GM12878 (cell line): ENCODE measurements at regions not wholly inside any gene's neighbourhood (a gene's known extent, or its start where the extent isn't known, plus 50 kb on each side); places are given as distances from the start of the nearest gene placed in this dataset.

Experiments
- ATAC-seq: fragments of 200-7000 bp; cut with Tn5 transposase; 3 replicates; pipeline ENCODE4 v1.9.1; 2020; ENCODE audit warnings: mild to moderate bottlenecking, moderate library complexity
- BruUV-seq: library from RNA; stranded (reverse); fragments of 400-500 nt; replicated peaks from 2 replicates; lab custom pipeline; 2021; lab: Mats Ljungman, UMichigan
- CTCF ChIA-PET: fragments of 300-600 bp; sonication (Branson Sonifier 250); formaldehyde crosslinking; extraction: SDS; loops from one replicate; lab custom pipeline; 2021; ENCODE audit warnings: inconsistent platforms; lab: Yijun Ruan, JAX
- POLR2A ChIA-PET: fragments of 350-600 bp; formaldehyde crosslinking; extraction: SDS; loops from one replicate; lab custom pipeline; 2021; ENCODE audit warnings: inconsistent platforms; lab: Charles Lee
- RAD21 ChIA-PET: fragments of 300-600 bp; sonication (Branson Sonifier 250); formaldehyde crosslinking; loops from one replicate; lab custom pipeline; 2023; ENCODE audit warnings: antibody characterized with exemption; ENCODE audit not compliant: unreplicated experiment; lab: Charles Lee
- SMC1A ChIA-PET: fragments of 300-600 bp; sonication (Branson Sonifier 250); formaldehyde crosslinking; loops from one replicate; lab custom pipeline; 2023; ENCODE audit not compliant: unreplicated experiment, uncharacterized antibody; lab: Charles Lee
- DNase-seq: peaks from one replicate; pipeline ENCODE4 v3.0.0-alpha.2; 2011; ENCODE audit warnings: low read depth, low spot score
- FAIRE-seq: peaks from 3 replicates; lab custom pipeline; 2011; peaks lifted over from hg19 to GRCh38; lab: Jason Lieb, UNC
- H2AFZ ChIP-seq: 2 replicates; pipeline ENCODE4 v1.6.0; 2011; ENCODE audit warnings: low read depth, low read length, control low read depth; ENCODE audit not compliant: control insufficient read depth
- H3K27ac ChIP-seq: 2 replicates; pipeline ENCODE4 v1.5.1; 2011; ENCODE audit warnings: control low read depth; ENCODE audit not compliant: control insufficient read depth, insufficient read depth
- H3K27me3 ChIP-seq, 2 experiments: replicated peaks in 1 of 2; 2 replicates each; pipeline versions ENCODE4 v1.6.0 to v1.6.1; 2011; ENCODE audit warnings: low read length in 1 of 2; ENCODE audit not compliant: control insufficient read depth in 2 of 2, insufficient read depth in 2 of 2
- H3K36me3 ChIP-seq, 2 experiments: 2 replicates each; pipeline ENCODE4 v1.5.1; 2011; ENCODE audit warnings: low read length in 1 of 2; ENCODE audit not compliant: control insufficient read depth in 2 of 2, insufficient read depth in 2 of 2
- H3K4me1 ChIP-seq: 2 replicates; pipeline ENCODE4 v1.6.1; 2011; ENCODE audit warnings: mild to moderate bottlenecking, low read length, moderate library complexity, mixed read lengths; ENCODE audit not compliant: control insufficient read depth, insufficient read depth
- H3K4me2 ChIP-seq: 2 replicates; pipeline ENCODE4 v1.6.0; 2011; ENCODE audit warnings: control low read depth; ENCODE audit not compliant: control insufficient read depth, insufficient read depth
- H3K4me3 ChIP-seq: fragments of 200-600 bp; sonication (generic); 2 replicates; pipeline ENCODE4 v1.5.1; 2016
- H3K79me2 ChIP-seq: 2 replicates; pipeline ENCODE4 v1.6.0; 2011; ENCODE audit warnings: low read length; ENCODE audit not compliant: control insufficient read depth, insufficient read depth
- H3K9ac ChIP-seq: 2 replicates; pipeline ENCODE4 v1.8.0; 2011; ENCODE audit warnings: low read length, control low read depth, mixed read lengths; ENCODE audit not compliant: control insufficient read depth, insufficient read depth
- H3K9me3 ChIP-seq: replicated peaks from 3 replicates; pipeline ENCODE4 v1.5.1; 2011; ENCODE audit warnings: mild to moderate bottlenecking, low read length; ENCODE audit not compliant: control insufficient read depth, insufficient read depth
- H4K20me1 ChIP-seq: 2 replicates; pipeline ENCODE4 v1.6.0; 2011; ENCODE audit not compliant: control insufficient read depth, insufficient read depth
- CHD1 ChIP-seq: IDR thresholded peaks from 2 replicates; pipeline ENCODE4 v1.6.1; 2012; ENCODE audit warnings: low read depth, low read length, improper control_type of control experiment
- CHD4 ChIP-seq: fragments of 200-600 bp; sonication (generic); IDR thresholded peaks from 2 replicates; pipeline ENCODE4 v1.6.1; 2016; ENCODE audit warnings: mild to moderate bottlenecking
- ESRRA ChIP-seq: IDR thresholded peaks from 2 replicates; pipeline ENCODE4 v1.6.1; 2012; ENCODE audit warnings: mild to moderate bottlenecking, low read length, improper control_type of control experiment
- JUNB ChIP-seq: IDR thresholded peaks from 2 replicates; pipeline ENCODE4 v1.6.1; 2016; ENCODE audit warnings: antibody characterized with exemption, mild to moderate bottlenecking
- KLF5 ChIP-seq: fragments of 450-650 bp; IDR thresholded peaks from 2 replicates; pipeline ENCODE4 v1.6.1; 2014; ENCODE audit warnings: mild to moderate bottlenecking; ENCODE audit not compliant: partially characterized antibody
- STAT1 ChIP-seq: fragments of 450-650 bp; conservative IDR thresholded peaks from 2 replicates; pipeline ENCODE4 v1.6.1; 2014; ENCODE audit warnings: antibody characterized with exemption, mild to moderate bottlenecking
- TCF12 ChIP-seq: IDR thresholded peaks from 2 replicates; pipeline ENCODE4 v1.6.1; 2011; ENCODE audit warnings: low read depth, mild to moderate bottlenecking, low read length
- WGBS: methylation state at CpG from one replicate; pipeline ENCODE4 v1.1.6; 2016; ENCODE audit warnings: low lambda C conversion rate; ENCODE audit not compliant: insufficient replicate concordance, insufficient coverage; ENCODE audit errors: missing lambda C conversion rate; 5-methylcytosine and 5-hydroxymethylcytosine counted together
- in situ Hi-C: fragments of 300-500 bp; cut with MboI; formaldehyde crosslinking; loops from 9 replicates; pipeline ENCODE4 v1.14.3; 2018; ENCODE audit warnings: mixed read lengths
- intact Hi-C: fragments of 100-400 bp; cut with micrococcal nuclease; formaldehyde crosslinking; loops from one replicate; pipeline ENCODE4 v1.14.2; 2022; ENCODE audit not compliant: unreplicated experiment
- TF ChIP-seq, protein P1 (sequence below): fragments of 450-650 bp; IDR thresholded peaks from 2 replicates; pipeline ENCODE4 v1.6.1; 2017; ENCODE audit warnings: low read depth, mild to moderate bottlenecking, moderate library complexity
- TF ChIP-seq, protein P2 (sequence below): IDR thresholded peaks from 2 replicates; pipeline ENCODE4 v1.6.1; 2011; ENCODE audit warnings: mild to moderate bottlenecking, low read depth, low read length, moderate library complexity; ENCODE audit not compliant: insufficient replicate concordance

DNA sequence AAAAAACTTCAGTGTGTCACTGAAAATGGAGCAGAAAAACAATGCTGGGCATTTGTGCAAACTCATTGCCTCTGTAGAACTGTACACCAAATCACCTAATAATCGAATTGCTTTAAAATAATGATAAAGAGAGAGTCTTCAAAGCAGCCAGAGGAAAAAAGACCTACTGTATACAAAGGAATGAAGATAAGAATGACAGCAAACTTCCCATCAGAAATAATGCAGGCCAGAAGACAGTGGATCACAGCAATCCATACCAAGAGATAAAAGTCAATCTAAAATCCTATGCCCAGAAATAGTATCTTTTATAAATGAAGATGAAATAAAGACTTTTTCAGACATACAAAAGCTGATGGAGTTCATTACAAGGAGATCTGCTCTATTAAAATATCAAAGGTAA is 134.7 kb upstream of the VEPH1 start:
- ChIA-PET CTCF (no interaction called here), POLR2A (no interaction called here), SMC1A (no interaction called here), RAD21 (no interaction called here)
- H2AFZ ChIP-seq = no peak overlapping the region
- H3K79me2 ChIP-seq = no peaks in the 10 kb centered on the region
- H3K27me3 ChIP-seq = no peaks in the 10 kb centered on the region; a peak in 1 of 4 replicates
- ATAC-seq (no peak), FAIRE-seq (no peak), DNase-seq (no peak)
- H3K27ac ChIP-seq = no peak overlapping the region
- in situ Hi-C loops = no loop called here
- no peak overlapping the region for H3K9ac ChIP-seq
- no peaks in the 10 kb centered on the region for H3K9me3 ChIP-seq
- no TSS peak for BruUV-seq
- no peak overlapping the region for H3K4me3 ChIP-seq
- intact Hi-C loops = no loop called here
- no peaks in the 10 kb centered on the region for H3K4me1 ChIP-seq
- WGBS = 0% methylated on average over 1 of the region's 1 CpG
- TF ChIP-seq ESRRA (no peak), CHD1 (no peak), KLF5 (no peak), STAT1 (no peak), CHD4 (no peak), JUNB (no peak), TCF12 (no peak)
- TF ChIP-seq, protein P1, sequence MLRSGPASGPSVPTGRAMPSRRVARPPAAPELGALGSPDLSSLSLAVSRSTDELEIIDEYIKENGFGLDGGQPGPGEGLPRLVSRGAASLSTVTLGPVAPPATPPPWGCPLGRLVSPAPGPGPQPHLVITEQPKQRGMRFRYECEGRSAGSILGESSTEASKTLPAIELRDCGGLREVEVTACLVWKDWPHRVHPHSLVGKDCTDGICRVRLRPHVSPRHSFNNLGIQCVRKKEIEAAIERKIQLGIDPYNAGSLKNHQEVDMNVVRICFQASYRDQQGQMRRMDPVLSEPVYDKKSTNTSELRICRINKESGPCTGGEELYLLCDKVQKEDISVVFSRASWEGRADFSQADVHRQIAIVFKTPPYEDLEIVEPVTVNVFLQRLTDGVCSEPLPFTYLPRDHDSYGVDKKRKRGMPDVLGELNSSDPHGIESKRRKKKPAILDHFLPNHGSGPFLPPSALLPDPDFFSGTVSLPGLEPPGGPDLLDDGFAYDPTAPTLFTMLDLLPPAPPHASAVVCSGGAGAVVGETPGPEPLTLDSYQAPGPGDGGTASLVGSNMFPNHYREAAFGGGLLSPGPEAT = no peak
- TF ChIP-seq, protein P2, sequence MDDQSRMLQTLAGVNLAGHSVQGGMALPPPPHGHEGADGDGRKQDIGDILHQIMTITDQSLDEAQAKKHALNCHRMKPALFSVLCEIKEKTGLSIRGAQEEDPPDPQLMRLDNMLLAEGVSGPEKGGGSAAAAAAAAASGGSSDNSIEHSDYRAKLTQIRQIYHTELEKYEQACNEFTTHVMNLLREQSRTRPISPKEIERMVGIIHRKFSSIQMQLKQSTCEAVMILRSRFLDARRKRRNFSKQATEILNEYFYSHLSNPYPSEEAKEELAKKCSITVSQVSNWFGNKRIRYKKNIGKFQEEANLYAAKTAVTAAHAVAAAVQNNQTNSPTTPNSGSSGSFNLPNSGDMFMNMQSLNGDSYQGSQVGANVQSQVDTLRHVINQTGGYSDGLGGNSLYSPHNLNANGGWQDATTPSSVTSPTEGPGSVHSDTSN = no peak
- H3K4me2 ChIP-seq = no peak overlapping the region
- no peaks in the 10 kb centered on the region for H4K20me1 ChIP-seq
- no peaks in the 10 kb centered on the region for H3K36me3 ChIP-seq
